Trophoblast cell (in vitro differentiated cells and primary cell): ENCODE measurements at regions not wholly inside any gene's neighbourhood (a gene's known extent, or its start where the extent isn't known, plus 50 kb on each side); places are given as distances from the start of the nearest gene placed in this dataset.

Experiments
- DNase-seq, 2 donors: peaks; one replicate each; pipeline ENCODE4 v3.0.0-alpha.2; 2016
- H2AFZ ChIP-seq: 2 replicates; pipeline ENCODE4 v1.6.1; 2013; ENCODE audit warnings: low read length, moderate library complexity, mild to moderate bottlenecking; ENCODE audit not compliant: insufficient read depth, poor library complexity
- H2AK5ac ChIP-seq: 2 replicates; pipeline ENCODE4 v1.6.1; 2013; ENCODE audit warnings: mild to moderate bottlenecking, low read length
- H2BK120ac ChIP-seq: 2 replicates; pipeline ENCODE4 v1.6.1; 2013; ENCODE audit warnings: low read length, mild to moderate bottlenecking, moderate library complexity; ENCODE audit not compliant: insufficient read depth, poor library complexity
- H2BK12ac ChIP-seq: 2 replicates; pipeline ENCODE4 v1.6.1; 2013; ENCODE audit warnings: mild to moderate bottlenecking, low read length, moderate library complexity
- H2BK5ac ChIP-seq: 2 replicates; pipeline ENCODE4 v1.6.1; 2013; ENCODE audit warnings: low read length, low read depth, moderate library complexity, mild to moderate bottlenecking; ENCODE audit not compliant: poor library complexity
- H3K14ac ChIP-seq: 2 replicates; pipeline ENCODE4 v1.6.1; 2013; ENCODE audit warnings: mild to moderate bottlenecking, low read length
- H3K18ac ChIP-seq: 2 replicates; pipeline ENCODE4 v1.6.1; 2013; ENCODE audit warnings: mild to moderate bottlenecking, low read length
- H3K23ac ChIP-seq: 2 replicates; pipeline ENCODE4 v1.6.1; 2013; ENCODE audit warnings: low read length
- H3K27ac ChIP-seq: 2 replicates; pipeline ENCODE4 v1.5.1; 2013; ENCODE audit warnings: low read depth, mild to moderate bottlenecking, inconsistent platforms, low read length, moderate library complexity
- H3K27me3 ChIP-seq: 2 replicates; pipeline ENCODE4 v1.6.1; 2013; ENCODE audit warnings: inconsistent platforms, mild to moderate bottlenecking, low read length, moderate library complexity; ENCODE audit not compliant: insufficient read depth
- H3K36me3 ChIP-seq, 2 experiments: 1 replicate in 1 of 2; 2 replicates in 1 of 2; pipeline ENCODE4 v1.6.1; 2013; ENCODE audit warnings: low read length in 2 of 2, mild to moderate bottlenecking in 2 of 2, moderate library complexity in 1 of 2; ENCODE audit not compliant: insufficient read depth in 2 of 2, control insufficient read depth in 1 of 2
- H3K4ac ChIP-seq: 2 replicates; pipeline ENCODE4 v1.6.1; 2013; ENCODE audit warnings: low read depth, mild to moderate bottlenecking, low read length, moderate library complexity
- H3K4me1 ChIP-seq, 2 experiments: 1 replicate in 1 of 2; 2 replicates in 1 of 2; pipeline ENCODE4 v1.6.1; 2013; ENCODE audit warnings: low read length in 2 of 2, mild to moderate bottlenecking in 2 of 2, moderate library complexity in 1 of 2; ENCODE audit not compliant: insufficient read depth in 2 of 2, control insufficient read depth in 1 of 2
- H3K4me2 ChIP-seq: 2 replicates; pipeline ENCODE4 v1.6.1; 2013; ENCODE audit warnings: inconsistent platforms, mild to moderate bottlenecking, low read length, moderate library complexity
- H3K4me3 ChIP-seq: 2 replicates; pipeline ENCODE4 v1.5.1; 2013; ENCODE audit warnings: mild to moderate bottlenecking, low read depth, low read length, inconsistent platforms
- H3K79me1 ChIP-seq: one replicate; pipeline ENCODE4 v1.6.1; 2013; ENCODE audit warnings: low read length
- H3K79me2 ChIP-seq: 2 replicates; pipeline ENCODE4 v1.6.1; 2013; ENCODE audit warnings: low read length, mild to moderate bottlenecking; ENCODE audit not compliant: control insufficient read depth, insufficient read depth, poor library complexity
- H3K9ac ChIP-seq: 2 replicates; pipeline ENCODE4 v1.6.1; 2013; ENCODE audit warnings: mild to moderate bottlenecking, low read length
- H3K9me3 ChIP-seq: 2 replicates; pipeline ENCODE4 v1.6.1; 2013; ENCODE audit warnings: low read depth, mild to moderate bottlenecking, control low read depth, inconsistent platforms, low read length; ENCODE audit not compliant: insufficient read depth
- H4K12ac ChIP-seq: 2 replicates; pipeline ENCODE4 v1.6.1; 2013; ENCODE audit warnings: low read depth, mild to moderate bottlenecking, low read length, moderate library complexity
- H4K8ac ChIP-seq: 2 replicates; pipeline ENCODE4 v1.6.1; 2013; ENCODE audit warnings: low read depth, mild to moderate bottlenecking, low read length, moderate library complexity
- H4K91ac ChIP-seq: one replicate; pipeline ENCODE4 v1.6.1; 2013; ENCODE audit warnings: low read depth, mild to moderate bottlenecking, low read length, moderate library complexity
- WGBS: extraction: QIAGEN DNeasy Blood & Tissue Kit; methylation state at CpG from one replicate; pipeline ENCODE4 v1.1.7; 2013; ENCODE audit warnings: missing lambda C conversion rate; ENCODE audit not compliant: insufficient read length, insufficient coverage; ENCODE audit errors: extremely low coverage; 5-methylcytosine and 5-hydroxymethylcytosine counted together

DNA sequence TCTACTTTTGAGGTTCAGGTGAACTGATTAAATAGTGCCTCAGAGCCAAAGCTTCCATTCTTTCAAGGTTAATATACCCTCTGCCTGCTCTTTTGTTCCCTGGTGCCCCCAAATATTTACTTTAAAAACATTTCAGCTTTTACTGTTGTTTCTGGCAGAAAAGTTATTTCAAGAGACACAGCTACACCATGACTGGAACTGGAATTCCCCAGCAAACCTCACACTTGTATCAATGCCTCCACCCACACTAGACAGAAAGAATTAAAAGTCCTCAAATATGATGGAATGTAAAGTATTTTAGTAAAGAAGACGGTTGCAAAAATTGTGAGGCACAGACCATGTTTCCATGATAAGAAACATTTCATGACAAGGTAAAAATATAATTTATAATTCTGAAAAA, 720.2 kb upstream of the TYRP1 start:
- Histone ChIP-seq H3K79me1 (no peaks in the 10 kb centered on the region), H3K23ac (no peak overlapping the region), H3K79me2 (no peaks in the 10 kb centered on the region), H2AFZ (no peak overlapping the region), H2BK12ac (no peak overlapping the region), H4K91ac (no peak overlapping the region), H2BK5ac (no peak overlapping the region), H3K4me1 (no peaks in the 10 kb centered on the region), H3K36me3 (no peaks in the 10 kb centered on the region), H2BK120ac (no peak overlapping the region), H4K12ac (no peak overlapping the region), H3K4ac (no peak overlapping the region), H3K9me3 (no peaks in the 10 kb centered on the region), H3K18ac (no peak overlapping the region), H3K27me3 (no peaks in the 10 kb centered on the region), H2AK5ac (no peak overlapping the region), H4K8ac (no peak overlapping the region), H3K27ac (no peak overlapping the region), H3K4me3 (no peak overlapping the region), H3K4me2 (no peak overlapping the region), H3K14ac (no peak overlapping the region), H3K9ac (no peak overlapping the region)
- no CpG with 5 or more reads among the region's 1 CpG for WGBS
- no peak for DNase-seq

DNA sequence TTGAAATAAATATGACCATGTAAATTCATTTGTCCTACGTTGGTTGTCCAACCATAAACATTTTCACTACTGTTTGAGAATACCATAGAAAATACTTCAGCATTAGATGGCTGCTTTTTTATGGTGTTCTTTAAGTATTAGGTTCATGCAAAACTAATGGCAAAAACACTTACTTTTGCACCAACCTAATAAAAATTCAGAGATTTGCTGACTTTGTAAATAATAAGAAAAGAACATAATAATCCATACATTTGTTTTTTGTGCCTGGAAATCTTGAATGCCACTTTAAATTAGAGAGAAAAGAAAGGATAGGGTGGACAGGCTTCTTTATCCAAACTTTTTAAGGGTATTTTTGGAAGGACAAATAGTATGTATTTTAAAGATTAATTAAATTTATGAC, 719.7 kb upstream of the TYRP1 start:
- Histone ChIP-seq H3K4me2 (no peak overlapping the region), H3K79me2 (no peaks in the 10 kb centered on the region), H3K79me1 (no peaks in the 10 kb centered on the region), H3K14ac (no peak overlapping the region), H3K27me3 (no peaks in the 10 kb centered on the region), H3K4ac (no peak overlapping the region), H3K4me3 (no peak overlapping the region), H2BK5ac (no peak overlapping the region), H2AFZ (no peak overlapping the region), H3K4me1 (no peaks in the 10 kb centered on the region), H2BK12ac (no peak overlapping the region), H3K36me3 (no peaks in the 10 kb centered on the region), H2BK120ac (no peak overlapping the region), H2AK5ac (no peak overlapping the region), H3K9ac (no peak overlapping the region), H3K9me3 (no peaks in the 10 kb centered on the region), H4K91ac (no peak overlapping the region), H3K27ac (no peak overlapping the region), H3K18ac (no peak overlapping the region), H4K8ac (no peak overlapping the region), H4K12ac (no peak overlapping the region), H3K23ac (no peak overlapping the region)
- DNase-seq: no peak
- WGBS: no CpG with 5 or more reads among the region's 1 CpG

DNA sequence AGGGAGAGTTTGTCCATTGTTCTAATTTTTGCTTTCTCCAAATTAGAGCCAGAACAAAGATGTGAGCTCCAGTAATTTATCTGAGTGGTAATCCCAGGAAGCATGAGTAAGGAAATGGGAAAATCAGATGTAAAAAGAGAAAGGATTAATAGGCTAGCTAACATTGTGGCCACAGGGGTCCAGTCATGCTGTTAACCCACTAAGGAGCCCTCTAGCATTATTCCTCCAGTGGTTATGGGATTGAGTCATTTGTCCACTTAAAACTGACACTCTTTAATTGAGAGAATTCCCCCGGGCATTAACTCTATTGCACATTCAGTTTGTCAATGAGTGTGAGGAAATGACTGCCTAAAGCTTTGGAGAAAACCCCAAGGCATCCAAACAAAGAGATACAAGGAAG, 700.3 kb upstream of the TYRP1 start:
- H3K9me3 ChIP-seq: no peaks in the 10 kb centered on the region
- no peak overlapping the region for H3K4ac ChIP-seq
- no peak overlapping the region for H2BK5ac ChIP-seq
- no peaks in the 10 kb centered on the region for H3K27me3 ChIP-seq
- WGBS: no CpG with 5 or more reads among the region's 1 CpG
- H3K14ac ChIP-seq: no peak overlapping the region
- H3K79me2 ChIP-seq: no peaks in the 10 kb centered on the region
- no peaks in the 10 kb centered on the region for H3K36me3 ChIP-seq
- H2BK12ac ChIP-seq: no peak overlapping the region
- H4K12ac ChIP-seq: no peak overlapping the region
- no peak overlapping the region for H3K27ac ChIP-seq
- H3K4me3 ChIP-seq: no peak overlapping the region
- H4K8ac ChIP-seq: no peak overlapping the region
- no peak overlapping the region for H3K23ac ChIP-seq
- H2BK120ac ChIP-seq: no peak overlapping the region
- H3K9ac ChIP-seq: no peak overlapping the region
- no peak overlapping the region for H2AFZ ChIP-seq
- no peak for DNase-seq
- H3K18ac ChIP-seq: no peak overlapping the region
- H3K4me1 ChIP-seq: no peaks in the 10 kb centered on the region
- H3K79me1 ChIP-seq: no peaks in the 10 kb centered on the region
- no peak overlapping the region for H3K4me2 ChIP-seq
- no peak overlapping the region for H2AK5ac ChIP-seq
- no peak overlapping the region for H4K91ac ChIP-seq

DNA sequence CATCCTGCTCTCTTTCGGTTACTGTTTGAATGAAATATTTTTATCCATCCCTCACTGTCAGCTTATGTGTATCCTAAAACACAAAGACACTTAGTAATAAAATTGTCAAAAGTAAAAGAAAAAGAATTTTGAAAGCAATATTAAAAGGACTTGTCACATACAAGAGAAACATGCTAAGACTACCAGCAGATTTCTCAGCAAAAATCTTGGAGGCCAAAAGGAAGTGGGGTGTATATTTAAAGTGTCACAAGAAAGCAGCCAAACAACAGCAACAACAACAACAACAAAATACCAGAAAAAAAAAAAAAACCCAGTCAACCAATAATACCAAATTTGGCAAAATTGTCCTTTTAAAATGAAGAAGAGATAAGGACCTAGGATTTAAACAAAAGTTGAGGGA, 678.7 kb upstream of the TYRP1 start:
- H3K18ac ChIP-seq: no peak overlapping the region
- H3K4me1 ChIP-seq: no peaks in the 10 kb centered on the region
- H3K36me3 ChIP-seq: no peaks in the 10 kb centered on the region
- H3K27ac ChIP-seq: no peak overlapping the region
- no peak overlapping the region for H4K12ac ChIP-seq
- no peak overlapping the region for H2AFZ ChIP-seq
- no peak overlapping the region for H2BK12ac ChIP-seq
- H3K9me3 ChIP-seq: no peaks in the 10 kb centered on the region
- no peak overlapping the region for H4K8ac ChIP-seq
- DNase-seq: no peak
- H3K27me3 ChIP-seq: no peaks in the 10 kb centered on the region
- H3K4me2 ChIP-seq: no peak overlapping the region
- H3K14ac ChIP-seq: no peak overlapping the region
- H2AK5ac ChIP-seq: no peak overlapping the region
- no peak overlapping the region for H2BK5ac ChIP-seq
- no peak overlapping the region for H2BK120ac ChIP-seq
- H3K79me1 ChIP-seq: no peaks in the 10 kb centered on the region
- H3K79me2 ChIP-seq: no peaks in the 10 kb centered on the region
- WGBS: no CpG with 5 or more reads among the region's 1 CpG
- no peak overlapping the region for H3K23ac ChIP-seq
- no peak overlapping the region for H4K91ac ChIP-seq
- no peak overlapping the region for H3K4ac ChIP-seq
- H3K4me3 ChIP-seq: no peak overlapping the region
- H3K9ac ChIP-seq: no peak overlapping the region
